Activated CD8-positive, alpha-beta memory T cell treated with anti-CD3 and anti-CD28 coated beads, Interleukin-2, amount 10 ng/mL, durations not matched to agents 7 days and 5 days (primary cell): ENCODE measurements at regions not wholly inside any gene's neighbourhood (a gene's known extent, or its start where the extent isn't known, plus 50 kb on each side); places are given as distances from the start of the nearest gene placed in this dataset.
"Not testable (repeated sequence)": the region's sequence is repeated elsewhere in the genome, so short reads cannot be mapped to it uniquely, and the experiment has no call there.

Source experiments
- ATAC-seq: fragments of 150-1000 bp; cut with Tn5 transposase; one replicate; pipeline ENCODE4 v1.10.0; 2021; ENCODE audit warnings: moderate library complexity
- CTCF ChIA-PET: fragments of 350-600 bp; sonication (Branson Sonifier 250); formaldehyde crosslinking; loops from one replicate; lab custom pipeline; 2021; ENCODE audit warnings: antibody characterized with exemption; lab: Charles Lee
- DNase-seq: peaks from one replicate; pipeline ENCODE4 v3.0.0-alpha.2; 2020
- H3K27ac Mint-ChIP-seq: one replicate; pipeline ENCODE4 v1.8.0; 2021; ENCODE audit warnings: mild to moderate bottlenecking, mixed read lengths
- H3K27me3 Mint-ChIP-seq: one replicate; pipeline ENCODE4 v1.8.0; 2021; ENCODE audit warnings: mixed read lengths
- H3K36me3 Mint-ChIP-seq: one replicate; pipeline ENCODE4 v1.8.0; 2021; ENCODE audit warnings: mild to moderate bottlenecking, mixed read lengths
- H3K4me1 Mint-ChIP-seq: one replicate; pipeline ENCODE4 v1.8.0; 2021; ENCODE audit warnings: mixed read lengths
- H3K4me3 Mint-ChIP-seq: one replicate; pipeline ENCODE4 v1.8.0; 2021; ENCODE audit warnings: mild to moderate bottlenecking, moderate library complexity, mixed read lengths
- H3K9me3 Mint-ChIP-seq: one replicate; pipeline ENCODE4 v1.8.0; 2022; ENCODE audit warnings: low read depth, mixed read lengths

DNA sequence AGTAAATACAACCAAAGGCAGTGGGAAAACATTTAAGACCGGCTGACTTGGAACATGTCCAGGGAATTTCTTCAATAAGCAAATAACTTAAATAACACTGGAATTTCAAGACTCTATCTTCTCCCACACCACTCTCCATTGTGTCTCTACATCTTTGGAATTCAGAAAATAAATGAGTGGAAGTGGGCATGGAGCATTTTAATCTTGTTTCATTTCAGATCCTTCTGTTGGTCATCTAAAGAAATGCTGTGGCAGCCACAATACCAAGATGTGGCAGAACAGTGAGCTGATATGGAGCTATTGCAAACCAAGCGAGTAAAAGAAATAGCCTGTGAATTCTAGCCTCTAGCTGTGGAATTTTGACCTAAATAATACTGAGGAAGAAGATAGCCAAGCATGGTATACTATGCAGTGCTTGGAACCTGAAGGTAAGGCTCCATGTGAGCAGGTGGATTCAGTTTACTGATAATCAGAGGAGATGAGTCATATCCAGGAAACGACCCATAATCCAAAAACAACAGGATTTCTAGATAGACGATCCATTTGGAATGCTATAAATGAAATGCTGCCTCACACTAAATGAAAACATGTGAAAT lies 157.1 kb upstream of the SCN7A start:
- peaks cover 2% of the 10 kb centered on the region for H3K9me3 Mint-ChIP-seq
- ATAC-seq (no peak), DNase-seq (no peak)
- H3K4me1 Mint-ChIP-seq, result no peaks in the 10 kb centered on the region
- H3K36me3 Mint-ChIP-seq, result no peaks in the 10 kb centered on the region
- no peaks in the 10 kb centered on the region for H3K27me3 Mint-ChIP-seq
- no peak overlapping the region for H3K4me3 Mint-ChIP-seq
- no peak overlapping the region for H3K27ac Mint-ChIP-seq
- CTCF ChIA-PET, result no interaction called here

DNA sequence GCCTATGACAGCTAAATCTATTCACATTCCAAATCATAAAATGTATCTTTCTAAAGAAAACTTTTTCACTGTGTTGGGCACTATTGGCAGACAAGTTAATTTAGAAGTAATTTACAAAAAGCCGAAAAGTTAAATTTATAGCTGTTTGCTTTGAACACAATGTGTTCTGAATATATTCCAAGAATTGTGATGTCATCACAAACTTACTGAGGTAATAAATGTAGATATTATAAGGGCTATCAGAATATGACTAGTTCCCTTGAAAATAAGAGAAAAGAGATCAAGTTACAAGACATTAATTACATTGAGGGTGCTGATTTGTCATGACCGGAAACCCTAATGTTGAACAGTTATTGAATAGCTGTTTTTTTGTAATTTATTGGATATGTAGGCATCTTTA lies 153.9 kb upstream of the SCN7A start:
- H3K36me3 Mint-ChIP-seq, result no peaks in the 10 kb centered on the region
- H3K9me3 Mint-ChIP-seq, result peaks cover 2% of the 10 kb centered on the region
- CTCF ChIA-PET, result no interaction called here

DNA sequence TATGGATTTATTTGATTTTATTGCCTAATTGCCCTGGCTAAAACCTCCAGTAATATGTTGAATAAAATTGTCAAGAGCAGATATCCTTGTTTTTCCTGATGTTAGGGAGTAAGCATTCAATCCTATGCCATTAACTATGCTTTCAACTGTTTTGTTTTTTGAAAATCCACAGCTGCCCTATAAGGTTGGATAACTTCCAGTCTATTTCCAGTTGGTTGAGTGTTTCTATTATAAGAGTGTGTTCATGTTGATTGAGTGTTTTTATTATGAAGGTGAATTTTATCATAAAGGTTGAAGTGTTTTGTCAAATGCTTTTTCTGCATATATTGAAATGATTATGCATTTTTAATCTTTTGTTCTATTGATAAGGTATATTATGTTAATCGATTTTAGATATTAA lies 149.9 kb upstream of the SCN7A start:
- H3K4me3 Mint-ChIP-seq, result no peak overlapping the region
- ATAC-seq, result no peak
- CTCF ChIA-PET, result no interaction called here
- DNase-seq, result no peak
- no peaks in the 10 kb centered on the region for H3K36me3 Mint-ChIP-seq
- H3K9me3 Mint-ChIP-seq, result peaks cover 2% of the 10 kb centered on the region
- no peak overlapping the region for H3K27ac Mint-ChIP-seq
- no peaks in the 10 kb centered on the region for H3K4me1 Mint-ChIP-seq
- no peaks in the 10 kb centered on the region for H3K27me3 Mint-ChIP-seq

More for the DNA sequence above, 153.9 kb upstream of the SCN7A start:
- DNase-seq (no peak), ATAC-seq (no peak)
- Mint-ChIP-seq H3K27ac (no peak overlapping the region), H3K4me1 (no peaks in the 10 kb centered on the region), H3K27me3 (no peaks in the 10 kb centered on the region), H3K4me3 (no peak overlapping the region)

DNA sequence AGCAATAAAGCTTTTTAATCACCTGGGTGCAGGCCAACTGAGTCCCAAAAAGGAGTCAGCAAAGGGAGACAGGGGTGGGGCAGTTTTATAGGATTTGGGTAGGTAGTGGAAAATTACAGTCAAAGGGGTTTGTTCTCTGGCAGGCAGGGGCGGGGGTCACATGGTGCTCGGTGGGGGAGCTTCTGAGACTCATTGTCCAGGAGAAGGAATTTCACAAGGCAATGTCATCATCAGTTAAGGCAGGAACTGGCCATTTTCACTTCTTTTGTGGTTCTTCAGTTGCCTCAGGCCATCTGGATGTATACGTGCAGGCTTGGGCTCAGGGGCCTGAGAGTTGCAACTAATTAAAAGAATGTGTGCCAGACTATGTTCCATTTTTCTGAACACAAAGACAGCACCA lies 147.5 kb upstream of the SCN7A start:
- DNase-seq, H3K4me3 Mint-ChIP-seq, H3K36me3 Mint-ChIP-seq, H3K27ac Mint-ChIP-seq, H3K9me3 Mint-ChIP-seq, ATAC-seq, H3K27me3 Mint-ChIP-seq, H3K4me1 Mint-ChIP-seq, CTCF ChIA-PET: not testable (repeated sequence)

DNA sequence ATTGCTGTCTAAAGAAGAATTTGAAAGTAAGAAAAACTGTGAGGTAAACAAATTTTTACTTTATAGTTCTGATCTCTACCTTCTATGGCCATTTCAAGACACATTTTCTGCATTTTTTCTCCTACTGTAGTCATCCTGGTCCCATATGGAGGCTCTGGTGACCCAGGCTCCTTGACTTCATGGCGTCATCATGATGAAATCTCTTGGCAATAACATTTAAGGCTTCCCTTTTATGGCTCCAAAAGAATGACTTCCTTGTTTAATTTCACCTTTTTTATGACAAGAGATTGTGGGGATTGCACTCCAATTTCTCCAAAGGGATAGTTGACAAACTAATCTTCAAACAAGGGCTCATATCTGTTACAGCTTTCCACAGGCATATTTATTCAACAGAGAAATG lies 143.0 kb upstream of the SCN7A start:
- Mint-ChIP-seq H3K4me1 (no peaks in the 10 kb centered on the region), H3K27me3 (no peaks in the 10 kb centered on the region), H3K27ac (no peak overlapping the region), H3K4me3 (no peak overlapping the region), H3K36me3 (no peaks in the 10 kb centered on the region), H3K9me3 (no peaks in the 10 kb centered on the region)
- ATAC-seq (no peak), DNase-seq (no peak)
- CTCF ChIA-PET, result no interaction called here

DNA sequence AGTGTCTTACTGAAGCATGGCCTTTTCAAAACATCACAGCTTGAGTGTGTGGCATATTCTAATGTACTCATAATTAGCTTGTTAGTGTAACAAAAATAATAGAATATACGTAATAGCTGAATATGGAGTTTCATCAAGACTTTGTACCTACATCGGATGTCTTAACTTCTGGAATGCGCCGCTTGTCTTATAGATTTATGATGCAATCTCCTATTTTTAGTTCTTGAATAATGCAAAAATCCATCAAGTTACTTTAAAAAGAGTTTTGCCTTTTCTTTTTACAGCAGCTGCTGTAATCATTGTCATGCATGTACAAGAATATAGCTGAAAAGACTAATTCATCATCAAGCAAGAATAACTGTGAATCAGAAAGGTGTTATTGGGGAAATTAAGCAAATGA lies 140.7 kb upstream of the SCN7A start:
- H3K27ac Mint-ChIP-seq, result no peak overlapping the region
- no peaks in the 10 kb centered on the region for H3K36me3 Mint-ChIP-seq
- CTCF ChIA-PET, result no interaction called here
- H3K4me1 Mint-ChIP-seq, result no peaks in the 10 kb centered on the region
- H3K9me3 Mint-ChIP-seq, result no peaks in the 10 kb centered on the region
- no peaks in the 10 kb centered on the region for H3K27me3 Mint-ChIP-seq
- ATAC-seq, result no peak
- no peak overlapping the region for H3K4me3 Mint-ChIP-seq
- no peak for DNase-seq

DNA sequence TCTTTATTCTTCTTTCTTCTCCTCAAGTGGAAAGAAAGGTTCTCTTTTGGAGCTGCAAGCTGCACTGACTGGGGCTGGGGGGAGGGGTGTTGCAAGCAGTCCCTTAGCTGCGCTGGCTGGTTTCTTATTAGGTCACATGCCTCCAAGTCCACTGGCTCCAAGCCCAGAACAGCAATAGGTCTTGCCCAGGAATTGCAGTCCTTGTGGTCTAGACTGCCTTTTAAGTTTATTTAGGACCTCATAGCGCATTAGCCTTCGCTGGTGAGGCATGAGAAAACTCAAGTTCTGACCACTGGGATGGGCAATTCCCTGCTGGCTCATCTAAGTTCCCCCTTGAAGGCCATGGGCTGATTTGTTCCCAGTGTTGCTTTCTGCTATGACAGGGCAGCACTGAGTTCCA lies 138.6 kb upstream of the SCN7A start:
- Mint-ChIP-seq H3K27ac (no peak overlapping the region), H3K36me3 (no peaks in the 10 kb centered on the region), H3K4me1 (no peaks in the 10 kb centered on the region), H3K4me3 (no peak overlapping the region), H3K27me3 (no peaks in the 10 kb centered on the region), H3K9me3 (no peaks in the 10 kb centered on the region)
- CTCF ChIA-PET, result no interaction called here
- ATAC-seq (no peak), DNase-seq (no peak)

DNA sequence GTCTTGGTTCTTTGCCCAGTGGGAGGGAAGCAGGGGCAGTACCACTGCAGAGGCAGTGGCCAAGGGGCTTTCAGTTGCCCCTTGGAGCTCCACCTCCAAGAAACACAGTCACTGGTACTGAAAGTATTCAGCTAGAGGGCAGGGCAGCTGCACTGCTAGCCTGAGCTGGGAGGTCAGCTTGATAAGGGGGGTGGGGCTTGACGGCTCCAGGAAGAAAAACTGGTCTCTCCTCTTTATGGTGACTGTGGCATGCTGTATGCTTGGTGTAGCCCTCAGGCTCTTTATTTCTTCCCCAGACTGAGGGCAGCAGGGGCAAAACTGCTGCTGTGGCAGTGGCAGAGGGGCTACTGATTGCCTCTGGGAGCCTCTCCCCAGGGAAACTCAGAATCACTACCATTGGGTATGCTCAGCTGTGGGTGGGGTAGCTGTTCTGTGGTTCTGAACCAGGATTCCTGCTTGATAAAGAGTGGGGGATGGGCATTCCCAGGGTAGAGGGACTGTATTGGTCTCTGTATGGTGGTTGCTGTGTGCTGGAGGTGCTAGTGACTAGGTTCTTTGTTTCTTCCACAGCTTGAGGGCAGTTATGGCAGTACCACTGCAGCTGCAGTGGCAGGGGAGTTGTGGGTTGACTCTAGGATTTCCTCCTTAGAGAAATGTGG lies 134.6 kb upstream of the SCN7A start:
- CTCF ChIA-PET, result no interaction called here
- no peaks in the 10 kb centered on the region for H3K9me3 Mint-ChIP-seq
- H3K36me3 Mint-ChIP-seq, result no peaks in the 10 kb centered on the region
- no peaks in the 10 kb centered on the region for H3K4me1 Mint-ChIP-seq
- ATAC-seq (no peak), DNase-seq (no peak)
- H3K27me3 Mint-ChIP-seq, result no peaks in the 10 kb centered on the region
- H3K4me3 Mint-ChIP-seq, result no peak overlapping the region
- H3K27ac Mint-ChIP-seq, result no peak overlapping the region

DNA sequence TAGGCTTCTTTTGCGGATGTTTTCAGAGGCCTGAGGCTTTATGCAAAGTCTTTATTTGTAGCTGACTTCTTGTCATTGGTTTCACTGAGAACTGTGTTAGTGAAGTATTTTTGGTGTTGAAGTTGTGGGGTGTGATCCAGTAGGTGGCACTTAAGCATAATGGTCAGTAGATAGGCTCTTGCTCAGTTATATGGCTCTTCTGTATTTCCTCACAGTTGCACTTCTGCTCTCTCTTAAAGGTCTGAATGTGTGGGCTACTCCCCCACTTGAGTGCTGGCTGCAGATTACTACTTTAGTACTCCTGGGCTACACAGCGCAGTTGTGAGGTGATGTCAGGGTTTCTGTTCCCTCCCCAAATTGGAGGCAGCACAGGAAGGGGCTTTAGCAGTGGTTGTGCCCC lies 133.8 kb upstream of the SCN7A start:
- Mint-ChIP-seq H3K27me3 (no peaks in the 10 kb centered on the region), H3K27ac (no peak overlapping the region), H3K4me1 (no peaks in the 10 kb centered on the region), H3K36me3 (no peaks in the 10 kb centered on the region), H3K9me3 (no peaks in the 10 kb centered on the region), H3K4me3 (no peak overlapping the region)
- no peak for ATAC-seq
- DNase-seq, result no peak
- CTCF ChIA-PET, result no interaction called here

DNA sequence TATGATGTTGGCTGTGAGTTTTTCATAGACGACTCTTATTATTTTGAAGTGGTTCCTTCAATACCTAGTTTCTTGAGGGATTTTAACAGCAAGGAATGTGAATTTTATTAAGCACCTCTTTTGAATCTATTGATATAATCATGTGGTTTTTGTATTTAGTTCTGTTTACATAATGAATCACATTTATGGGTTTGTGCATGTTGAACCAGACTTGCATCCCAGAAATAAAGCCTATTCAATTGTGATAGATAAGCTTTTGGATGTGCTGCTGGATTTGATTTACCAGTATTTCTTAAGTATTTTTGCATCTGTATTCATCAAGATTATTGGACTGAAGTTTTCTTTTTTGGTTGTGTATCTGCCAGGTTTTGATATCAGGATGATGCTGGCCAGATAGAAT lies 131.6 kb upstream of the SCN7A start:
- DNase-seq (no peak), ATAC-seq (no peak)
- H3K9me3 Mint-ChIP-seq, result no peaks in the 10 kb centered on the region
- H3K4me1 Mint-ChIP-seq, result no peaks in the 10 kb centered on the region
- no peaks in the 10 kb centered on the region for H3K27me3 Mint-ChIP-seq
- no peak overlapping the region for H3K27ac Mint-ChIP-seq
- no peak overlapping the region for H3K4me3 Mint-ChIP-seq
- H3K36me3 Mint-ChIP-seq, result no peaks in the 10 kb centered on the region
- CTCF ChIA-PET, result no interaction called here

DNA sequence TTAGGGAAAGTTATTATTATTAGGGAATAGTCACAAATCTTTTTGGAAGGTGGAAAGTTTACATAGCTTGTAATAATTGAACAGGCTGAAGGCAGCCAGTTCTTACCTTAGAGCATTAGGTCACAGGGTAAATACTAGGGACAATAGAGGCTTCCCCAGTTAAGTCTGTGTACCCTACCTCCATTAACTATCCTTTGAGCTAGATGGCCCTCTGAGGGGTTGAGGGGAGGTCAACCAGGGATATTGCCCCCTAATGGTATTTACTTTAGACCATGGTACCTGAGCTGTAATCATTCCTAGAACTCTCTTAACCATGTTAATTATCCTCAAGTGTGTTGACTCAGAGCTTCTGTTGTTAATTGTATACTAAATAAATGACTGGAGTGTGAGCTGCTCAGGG lies 120.5 kb upstream of the SCN7A start:
- no peaks in the 10 kb centered on the region for H3K4me1 Mint-ChIP-seq
- no peak overlapping the region for H3K4me3 Mint-ChIP-seq
- no peak overlapping the region for H3K27ac Mint-ChIP-seq
- ATAC-seq (no peak), DNase-seq (no peak)
- CTCF ChIA-PET, result no interaction called here
- H3K9me3 Mint-ChIP-seq, result peaks cover 1% of the 10 kb centered on the region
- H3K27me3 Mint-ChIP-seq, result peaks cover 7% of the 10 kb centered on the region
- H3K36me3 Mint-ChIP-seq, result no peaks in the 10 kb centered on the region

DNA sequence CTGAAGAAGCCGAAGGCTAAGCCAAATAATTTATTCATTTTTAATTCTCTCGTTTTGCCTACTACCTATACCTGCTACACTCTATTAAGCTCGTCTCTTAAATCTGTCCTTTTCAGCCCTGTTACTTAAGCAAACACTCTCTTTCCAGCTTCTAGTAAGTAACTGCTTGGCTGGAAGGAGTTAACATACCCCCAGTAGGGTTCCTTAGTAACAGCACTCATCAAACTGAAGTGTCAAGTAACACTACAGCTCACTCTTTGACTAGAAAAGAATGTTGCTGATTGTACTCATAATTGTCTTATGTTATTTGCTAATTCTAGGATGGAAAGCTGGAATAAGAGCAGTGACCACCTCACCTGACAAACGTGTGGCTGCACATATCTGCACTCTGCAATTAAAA lies 120.0 kb upstream of the SCN7A start:
- CTCF ChIA-PET, result no interaction called here
- Mint-ChIP-seq H3K4me3 (no peak overlapping the region), H3K27ac (no peak overlapping the region), H3K4me1 (no peaks in the 10 kb centered on the region), H3K36me3 (no peaks in the 10 kb centered on the region), H3K9me3 (no peaks in the 10 kb centered on the region), H3K27me3 (peaks cover 7% of the 10 kb centered on the region)
- ATAC-seq (no peak), DNase-seq (no peak)

DNA sequence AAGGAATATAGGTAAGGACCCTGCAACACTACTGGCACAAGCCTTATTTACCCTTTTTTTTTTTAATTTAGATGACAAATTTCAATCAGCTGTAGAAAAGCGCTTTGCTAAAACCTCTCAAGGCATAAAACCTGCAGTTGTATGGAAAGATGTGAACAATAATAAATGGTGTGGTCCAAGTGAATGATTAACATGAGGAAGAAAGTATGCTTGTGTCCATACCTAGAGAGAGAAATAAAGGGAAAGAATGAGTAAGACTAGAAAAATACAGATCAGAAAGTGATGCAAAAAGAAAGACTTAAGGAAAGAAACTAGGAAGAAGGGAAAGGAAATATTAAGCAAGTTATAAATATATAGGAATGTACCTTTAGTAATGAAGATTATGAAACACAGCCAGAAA lies 119.2 kb upstream of the SCN7A start:
- H3K36me3 Mint-ChIP-seq, result no peaks in the 10 kb centered on the region
- DNase-seq (no peak), ATAC-seq (no peak)
- CTCF ChIA-PET, result no interaction called here
- H3K9me3 Mint-ChIP-seq, result no peaks in the 10 kb centered on the region
- H3K27me3 Mint-ChIP-seq, result peaks cover 7% of the 10 kb centered on the region
- H3K4me3 Mint-ChIP-seq, result no peak overlapping the region
- no peaks in the 10 kb centered on the region for H3K4me1 Mint-ChIP-seq
- H3K27ac Mint-ChIP-seq, result no peak overlapping the region

DNA sequence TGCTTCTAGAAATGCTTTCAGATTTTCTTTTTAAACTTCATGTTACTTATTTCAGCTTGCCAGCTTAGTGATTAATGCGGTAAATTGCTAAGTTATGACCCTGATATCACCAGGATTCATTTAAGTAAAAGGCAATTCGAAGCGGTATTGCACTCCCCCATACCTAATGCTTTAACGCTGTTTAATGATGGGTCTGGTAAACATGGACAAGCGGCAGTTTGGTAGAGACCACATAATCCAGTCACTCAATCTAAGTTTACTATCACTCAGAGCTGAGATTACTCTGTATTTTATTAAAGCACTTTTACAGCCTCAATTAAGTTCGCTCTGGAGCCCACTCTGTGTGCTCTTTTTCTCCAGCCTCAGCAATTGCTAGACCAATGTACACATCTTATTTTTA lies 118.2 kb upstream of the SCN7A start:
- Mint-ChIP-seq H3K4me3 (no peak overlapping the region), H3K27me3 (peaks cover 7% of the 10 kb centered on the region), H3K4me1 (no peaks in the 10 kb centered on the region), H3K9me3 (no peaks in the 10 kb centered on the region), H3K36me3 (no peaks in the 10 kb centered on the region), H3K27ac (no peak overlapping the region)
- DNase-seq (no peak), ATAC-seq (no peak)
- CTCF ChIA-PET, result no interaction called here

DNA sequence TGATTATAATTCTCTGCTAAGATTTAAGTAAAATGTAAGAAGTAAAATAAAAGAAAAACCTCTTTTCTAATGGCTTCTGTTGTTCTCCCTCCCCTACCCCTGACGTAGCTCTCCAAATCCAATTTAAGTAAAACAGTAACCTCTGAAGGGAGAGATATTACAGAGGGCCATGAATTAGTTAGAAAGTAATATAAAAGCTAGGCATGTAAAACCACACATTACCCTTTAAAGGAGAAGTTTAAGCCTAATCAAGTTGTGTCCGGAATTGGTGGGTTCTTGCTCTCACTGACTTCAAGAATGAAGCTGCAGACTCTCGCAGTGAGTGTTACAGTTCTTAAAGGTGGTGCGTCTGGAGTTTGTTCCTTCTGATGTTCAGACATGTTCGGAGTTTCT lies 116.9 kb upstream of the SCN7A start:
- ATAC-seq (no peak), DNase-seq (no peak)
- Mint-ChIP-seq H3K27ac (no peak overlapping the region), H3K4me3 (no peak overlapping the region), H3K27me3 (peaks cover 7% of the 10 kb centered on the region), H3K36me3 (no peaks in the 10 kb centered on the region), H3K4me1 (no peaks in the 10 kb centered on the region), H3K9me3 (no peaks in the 10 kb centered on the region)
- CTCF ChIA-PET, result no interaction called here
